ENCODE measurements at regions not wholly inside any gene's neighbourhood (a gene's known extent, or its start where the extent isn't known, plus 50 kb on each side); places are given as distances from the start of the nearest gene placed in this dataset.
"Not testable (repeated sequence)": the region's sequence is repeated elsewhere in the genome, so short reads cannot be mapped to it uniquely, and the experiment has no call there.

DNA sequence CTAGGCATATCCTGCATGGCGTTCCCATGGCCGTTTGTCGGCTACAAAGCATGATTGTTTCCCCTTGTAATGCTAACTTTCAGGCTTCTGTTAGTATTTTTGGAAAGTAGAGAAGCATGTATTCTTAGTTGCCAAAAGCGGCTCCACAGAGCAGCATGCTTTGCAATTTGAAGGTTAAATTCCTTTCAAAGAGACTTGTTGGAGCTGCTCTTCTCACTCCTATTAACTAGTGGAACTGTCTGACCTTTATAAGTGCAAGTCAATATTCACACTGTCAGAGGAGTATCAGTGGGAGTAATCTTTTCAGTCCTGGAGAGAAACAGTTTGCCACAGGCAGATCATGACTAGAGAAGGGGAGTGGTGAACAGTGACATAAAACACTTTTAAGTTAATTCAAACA lies 656.1 kb upstream of the NOVA1 start:
- intact Hi-C loops (cut with DNase I): no loop called here
- DNase-seq: no peak
- ATAC-seq (ENCODE audit: poor library complexity): peak; percentile 78

DNA sequence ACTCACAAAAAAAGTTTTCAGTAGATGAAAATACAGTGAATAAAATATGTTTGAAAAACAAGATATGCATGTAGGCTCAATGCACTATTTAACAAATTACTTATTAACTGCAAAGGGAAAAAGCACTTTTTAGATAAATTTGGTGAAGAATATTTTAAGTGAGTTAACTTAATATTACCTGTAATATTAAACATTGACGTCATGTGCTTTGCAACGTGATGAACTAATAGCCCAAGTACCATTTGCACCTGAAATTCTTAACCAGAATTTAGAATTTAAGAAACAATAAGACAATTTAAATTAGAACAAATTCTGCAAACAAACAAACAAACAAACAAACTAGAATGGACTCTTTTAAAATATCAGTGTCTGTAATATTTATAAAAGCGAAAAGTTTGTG lies 659.0 kb upstream of the NOVA1 start:
- no peak for ATAC-seq (ENCODE audit: poor library complexity)
- intact Hi-C loops (cut with DNase I): no loop called here
- no peak for DNase-seq

DNA sequence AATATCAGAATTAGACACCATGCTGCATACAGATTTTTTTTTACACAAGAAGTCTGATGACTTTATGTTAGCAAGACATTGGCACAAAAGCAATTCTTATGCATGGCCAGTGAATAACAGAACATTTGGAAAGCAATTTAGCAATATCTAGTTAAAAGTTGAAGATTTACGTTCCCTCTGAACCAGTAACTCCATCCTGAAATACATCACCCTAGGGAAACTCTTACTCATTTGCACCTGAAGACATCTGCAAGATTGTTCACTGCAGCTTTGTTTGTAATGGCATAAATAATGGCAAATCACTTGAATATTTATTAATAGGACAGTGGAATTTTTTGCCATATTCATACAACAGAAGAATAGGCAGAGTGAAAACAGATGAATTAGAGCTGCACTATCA lies 670.0 kb upstream of the NOVA1 start:
- DNase-seq (no peak), ATAC-seq (ENCODE audit: poor library complexity) (no peak)
- intact Hi-C loops (cut with DNase I): no loop called here

DNA sequence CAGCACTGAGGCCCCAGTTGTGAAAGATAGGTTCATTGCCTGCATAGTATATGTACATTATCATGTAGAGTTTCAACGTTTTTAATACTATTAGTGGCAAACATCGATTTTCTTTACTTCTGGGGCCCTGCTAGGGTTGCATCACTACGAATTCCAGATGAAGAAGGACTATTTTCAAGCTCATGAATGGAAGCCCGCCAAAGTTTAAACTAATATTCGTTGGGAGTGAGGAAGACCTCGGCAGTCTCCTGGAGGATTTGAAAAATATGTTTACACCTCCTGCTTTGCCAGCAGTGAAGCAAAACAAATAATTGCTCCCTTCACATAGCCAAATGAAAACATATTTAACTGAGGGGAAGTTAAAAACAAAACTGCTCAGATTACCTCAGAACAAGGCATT lies 672.9 kb upstream of the NOVA1 start:
- DNase-seq: no peak
- intact Hi-C loops (cut with DNase I): no loop called here
- ATAC-seq (ENCODE audit: poor library complexity): no peak

DNA sequence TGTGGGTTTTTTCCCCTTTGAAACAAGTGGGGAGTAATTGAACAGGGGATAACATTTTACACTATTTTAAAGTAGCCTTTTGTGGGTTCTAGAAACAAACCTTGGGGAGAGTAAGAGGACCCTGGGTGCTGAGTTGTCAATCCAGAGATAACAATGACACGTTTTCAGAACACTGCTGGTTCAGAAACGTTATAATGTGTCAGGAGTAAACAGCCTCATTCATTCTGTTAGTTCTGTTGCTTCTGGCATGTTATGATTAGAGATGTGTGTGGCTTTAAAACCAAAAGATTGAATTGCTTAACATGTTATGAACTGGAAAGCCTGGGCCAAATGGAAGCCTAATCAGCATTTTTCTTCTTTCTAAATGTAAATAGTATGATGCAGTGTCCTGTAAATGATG lies 680.5 kb upstream of the NOVA1 start:
- intact Hi-C loops (cut with DNase I): no loop called here
- no peak for DNase-seq
- ATAC-seq (ENCODE audit: poor library complexity): no peak

DNA sequence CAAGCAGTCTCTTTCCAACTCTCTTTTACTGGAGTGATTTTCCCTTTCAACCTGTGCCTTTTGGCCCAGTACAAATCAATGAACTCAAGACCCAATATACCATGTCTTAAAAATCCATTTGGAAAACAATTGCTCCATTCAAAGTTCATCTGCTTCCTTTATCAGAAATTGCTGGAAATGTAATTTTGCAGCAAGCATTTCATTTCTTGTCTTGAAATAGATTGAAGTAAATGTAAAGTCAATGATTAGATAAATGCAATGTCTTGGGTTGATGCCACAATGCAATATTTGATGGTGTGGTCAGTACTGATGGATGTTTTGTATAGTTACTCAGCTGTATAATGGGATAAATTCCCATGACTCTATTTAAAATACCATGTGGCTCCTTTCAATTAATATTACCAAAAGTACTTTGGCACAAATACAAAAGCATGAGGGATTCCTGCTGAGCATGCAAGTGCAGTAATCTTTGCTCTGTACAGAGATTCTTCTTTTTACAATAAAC lies 707.7 kb upstream of the NOVA1 start:
- intact Hi-C loops (cut with DNase I): no loop called here

DNA sequence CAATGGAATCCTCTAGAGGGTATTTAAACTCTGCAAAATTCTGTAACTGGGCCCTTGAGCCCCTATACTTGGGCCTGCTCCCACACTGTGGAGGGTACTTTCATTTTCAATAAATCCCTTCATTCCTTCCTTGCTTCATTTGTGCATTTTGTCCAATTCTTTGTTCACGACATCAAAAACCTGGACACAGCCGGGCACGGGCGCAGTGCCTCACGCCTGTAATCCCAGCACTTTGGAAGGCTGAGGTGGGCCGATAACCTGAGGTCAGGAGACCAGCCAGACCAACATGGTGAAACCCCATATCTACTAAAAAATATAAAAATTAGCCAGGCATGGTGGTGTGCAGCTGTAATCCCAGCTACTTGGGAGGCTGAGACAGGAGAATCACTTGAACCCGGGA lies 714.9 kb upstream of the NOVA1 start:
- intact Hi-C loops (cut with DNase I); DNase-seq; ATAC-seq (ENCODE audit: poor library complexity): not testable (repeated sequence)

More for the DNA sequence above, 707.7 kb upstream of the NOVA1 start:
- no peak for DNase-seq
- no peak for ATAC-seq (ENCODE audit: poor library complexity)

DNA sequence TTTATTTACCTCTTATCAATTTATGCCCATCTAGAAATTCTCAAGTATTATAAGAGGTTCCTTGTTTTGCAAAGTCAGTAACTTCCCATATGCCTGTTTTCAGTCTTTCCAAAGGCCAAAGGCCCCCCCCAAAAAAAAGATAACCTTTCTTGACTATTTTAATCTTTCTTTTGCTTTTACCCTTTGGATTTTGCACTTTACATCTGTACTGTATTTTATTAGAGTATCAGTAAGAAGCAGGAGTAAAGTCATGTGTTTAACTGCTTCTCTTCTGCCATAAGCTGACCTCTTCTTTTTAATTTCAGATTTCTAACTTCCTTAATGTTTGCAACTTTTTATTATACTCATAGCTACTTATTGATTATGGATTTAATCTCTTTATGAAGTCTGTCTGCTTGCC lies 716.4 kb upstream of the NOVA1 start:
- intact Hi-C loops (cut with DNase I): no loop called here
- ATAC-seq (ENCODE audit: poor library complexity): no peak
- no peak for DNase-seq

DNA sequence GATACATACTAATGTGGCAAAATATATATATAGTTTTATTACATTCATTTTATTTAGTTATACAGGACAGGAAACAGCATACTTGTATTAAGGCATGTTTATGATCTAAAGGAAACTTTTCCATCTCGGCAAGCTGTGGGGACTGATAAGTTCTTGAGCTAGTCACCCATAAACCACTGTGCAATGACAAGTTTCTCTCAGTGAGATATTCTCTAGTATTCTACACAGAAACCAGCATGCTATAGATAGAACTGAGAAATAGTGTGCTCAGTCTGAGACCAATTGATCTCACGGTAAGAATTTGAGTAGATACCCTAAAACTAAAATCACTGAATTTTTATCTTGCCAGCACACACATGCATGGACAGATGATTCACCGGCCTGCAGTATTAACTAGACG lies 717.6 kb upstream of the NOVA1 start:
- intact Hi-C loops (cut with DNase I): no loop called here
- no peak for DNase-seq
- ATAC-seq (ENCODE audit: poor library complexity): no peak

DNA sequence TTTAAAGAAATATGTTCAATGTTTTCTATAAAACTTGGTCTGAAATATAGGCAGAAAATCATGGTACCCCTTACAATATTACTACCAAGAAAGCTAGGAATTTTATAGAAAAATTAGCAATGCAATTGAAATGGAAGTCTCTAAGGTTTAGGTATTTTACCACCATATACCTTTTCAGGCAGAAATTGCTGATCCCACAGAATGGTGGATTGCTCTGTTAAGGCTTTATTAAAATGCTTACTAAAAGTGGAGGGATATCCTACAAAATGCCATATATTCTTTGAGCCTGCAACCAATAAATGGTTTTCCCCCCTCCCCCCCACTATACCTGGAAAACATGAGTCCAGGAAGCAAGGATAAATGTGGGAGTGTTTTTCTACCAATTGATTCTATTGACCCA lies 718.1 kb upstream of the NOVA1 start:
- ATAC-seq (ENCODE audit: poor library complexity) (no peak), DNase-seq (no peak)
- intact Hi-C loops (cut with DNase I): no loop called here

DNA sequence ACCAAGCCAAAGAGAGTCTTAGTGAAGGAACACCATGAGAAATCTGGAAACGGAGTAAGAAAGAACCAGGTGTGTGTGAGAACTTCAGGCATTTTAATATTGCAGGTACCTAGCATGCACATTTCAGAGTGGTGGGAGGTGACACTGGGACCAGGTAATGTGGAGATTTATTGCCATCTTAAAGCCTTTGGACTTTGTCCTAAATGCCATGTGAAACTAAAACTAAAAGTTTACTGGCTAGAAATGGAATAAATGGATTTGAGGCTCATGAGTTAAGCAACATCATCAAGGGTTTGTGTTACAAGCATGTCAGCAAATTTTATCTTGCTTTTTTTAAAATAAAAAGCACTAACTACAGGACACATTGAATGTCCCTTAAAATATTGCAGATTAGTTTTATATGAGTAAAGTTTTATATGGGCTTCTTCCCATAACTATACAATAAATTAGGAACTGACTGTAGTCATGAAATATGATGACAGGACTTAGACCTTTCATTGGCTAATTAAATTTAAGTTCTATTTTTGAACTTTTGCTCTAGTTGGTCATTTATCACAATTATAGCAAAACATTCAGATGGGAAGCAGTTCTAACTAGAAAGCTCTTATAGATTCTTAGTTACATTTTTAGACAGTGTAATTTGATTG lies 721.1 kb upstream of the NOVA1 start:
- DNase-seq (no peak), ATAC-seq (ENCODE audit: poor library complexity) (no peak)
- intact Hi-C loops (cut with DNase I): no loop called here

DNA sequence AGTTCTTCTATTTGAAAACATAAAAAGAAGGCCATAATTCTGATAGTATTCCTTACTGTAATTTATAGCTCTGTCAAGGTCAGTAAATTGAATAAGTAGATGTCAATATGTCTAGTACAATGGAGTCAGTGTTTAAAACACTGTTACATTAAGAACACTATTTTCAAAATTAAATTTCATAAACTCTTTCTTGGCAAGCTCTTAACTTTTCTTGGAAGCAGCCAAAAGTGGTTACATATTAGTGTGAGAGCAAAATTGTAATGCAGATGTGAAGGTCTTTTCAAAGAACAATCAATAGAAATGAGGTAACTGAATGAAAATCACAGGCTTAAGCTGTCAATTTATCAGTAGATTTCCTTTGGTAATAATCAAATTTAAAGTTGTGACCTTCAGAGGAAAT lies 722.4 kb upstream of the NOVA1 start:
- no peak for DNase-seq
- no peak for ATAC-seq (ENCODE audit: poor library complexity)
- intact Hi-C loops (cut with DNase I): no loop called here

DNA sequence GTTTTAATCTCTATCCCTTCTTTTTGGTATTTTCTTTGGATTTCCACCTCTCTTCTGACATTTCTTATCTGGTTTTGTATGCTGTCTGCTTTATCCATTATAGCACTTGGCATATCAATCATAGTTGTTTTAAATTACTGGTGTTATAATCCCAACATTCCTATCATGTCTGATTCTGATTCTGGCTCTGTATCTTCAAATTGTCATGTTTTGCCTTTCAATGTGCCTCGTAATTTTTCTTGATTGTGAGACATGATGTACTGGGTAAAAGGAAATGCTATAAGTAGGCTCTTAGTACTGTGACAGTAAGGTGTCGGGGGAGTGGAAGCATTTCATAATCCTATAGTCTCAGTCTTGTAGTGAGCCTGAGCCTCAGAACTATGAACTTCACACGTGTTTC lies 729.3 kb upstream of the NOVA1 start:
- intact Hi-C loops (cut with DNase I): no loop called here

DNA sequence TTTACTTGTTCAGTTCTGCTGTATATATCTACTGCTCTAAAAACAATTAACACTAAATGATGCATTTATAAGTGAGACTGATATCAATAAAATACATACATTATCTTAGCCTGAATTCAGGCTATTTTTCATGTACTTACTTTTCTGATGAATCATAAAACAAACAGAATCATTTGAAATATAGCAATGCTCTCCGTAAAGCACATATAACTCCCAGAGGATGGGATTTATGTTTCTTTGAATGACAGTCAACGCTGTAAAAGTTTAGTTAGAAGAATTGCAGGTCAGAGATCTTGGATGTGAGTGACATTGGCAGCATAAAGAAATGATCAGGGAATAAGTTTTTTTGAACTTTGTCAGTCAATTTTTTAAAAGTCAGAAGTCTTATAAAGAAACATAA lies 740.2 kb upstream of the NOVA1 start:
- ATAC-seq (ENCODE audit: poor library complexity): no peak
- no peak for DNase-seq
- intact Hi-C loops (cut with DNase I): no loop called here

More for the DNA sequence above, 729.3 kb upstream of the NOVA1 start:
- DNase-seq: no peak
- no peak for ATAC-seq (ENCODE audit: poor library complexity)

DNA sequence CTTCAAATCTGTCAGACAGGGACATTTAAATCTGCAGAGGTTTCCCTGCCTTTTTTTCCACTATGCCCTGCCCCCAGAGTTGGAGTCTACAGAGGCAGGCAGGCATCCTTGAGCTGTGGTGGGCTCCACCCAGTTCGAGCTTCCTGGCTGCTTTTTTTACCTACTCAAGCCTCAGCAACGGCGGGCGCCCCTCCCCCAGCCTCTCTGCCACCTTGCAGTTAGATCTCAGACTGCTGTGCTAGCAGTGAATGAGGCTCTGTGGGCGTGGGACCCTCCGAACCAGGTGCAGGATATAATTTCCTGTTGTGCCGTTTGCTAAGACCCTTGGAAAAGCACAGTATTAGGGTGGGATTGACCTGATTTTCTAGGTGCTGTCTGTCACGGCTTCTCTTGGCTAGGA lies 765.2 kb upstream of the NOVA1 start:
- intact Hi-C loops (cut with DNase I); ATAC-seq (ENCODE audit: poor library complexity); DNase-seq: not testable (repeated sequence)

DNA sequence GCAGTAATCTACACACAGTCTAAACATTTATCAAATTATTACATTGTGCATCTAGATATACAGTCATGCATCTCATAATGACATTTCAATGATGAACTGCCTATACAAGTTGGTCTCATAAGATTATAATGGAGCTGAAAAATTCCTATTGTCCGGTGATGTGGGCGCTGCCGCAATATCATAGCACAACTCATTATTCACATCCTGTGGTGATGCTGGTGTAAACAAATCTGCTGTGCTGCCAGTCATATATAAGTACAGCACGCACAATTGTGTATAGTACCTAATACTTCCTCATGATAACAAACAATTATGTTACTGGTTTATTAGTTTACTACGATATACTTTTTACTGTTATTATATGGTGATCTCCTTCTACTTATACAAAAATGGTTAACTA lies 768.8 kb upstream of the NOVA1 start:
- DNase-seq: no peak
- intact Hi-C loops (cut with DNase I): no loop called here
- no peak for ATAC-seq (ENCODE audit: poor library complexity)

DNA sequence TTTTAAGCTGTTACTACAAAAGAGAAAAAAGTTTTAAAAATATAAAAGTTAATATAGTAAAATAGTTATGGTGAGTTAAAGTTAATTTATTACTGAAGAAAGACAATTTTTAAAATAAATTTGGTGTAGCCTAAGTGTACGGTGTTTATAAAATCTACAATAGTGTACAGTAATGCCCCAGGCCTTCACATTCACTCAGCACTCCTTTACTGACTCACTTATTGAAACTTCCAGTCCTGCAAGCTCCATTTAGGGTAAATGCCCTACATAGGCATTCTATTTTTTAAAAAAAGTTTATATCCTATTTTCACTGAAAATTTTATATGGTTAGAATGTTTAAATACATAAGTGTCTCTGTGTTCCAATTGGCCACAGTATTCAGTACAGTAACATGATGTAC lies 769.5 kb upstream of the NOVA1 start:
- DNase-seq (no peak), ATAC-seq (ENCODE audit: poor library complexity) (no peak)
- intact Hi-C loops (cut with DNase I): no loop called here

DNA sequence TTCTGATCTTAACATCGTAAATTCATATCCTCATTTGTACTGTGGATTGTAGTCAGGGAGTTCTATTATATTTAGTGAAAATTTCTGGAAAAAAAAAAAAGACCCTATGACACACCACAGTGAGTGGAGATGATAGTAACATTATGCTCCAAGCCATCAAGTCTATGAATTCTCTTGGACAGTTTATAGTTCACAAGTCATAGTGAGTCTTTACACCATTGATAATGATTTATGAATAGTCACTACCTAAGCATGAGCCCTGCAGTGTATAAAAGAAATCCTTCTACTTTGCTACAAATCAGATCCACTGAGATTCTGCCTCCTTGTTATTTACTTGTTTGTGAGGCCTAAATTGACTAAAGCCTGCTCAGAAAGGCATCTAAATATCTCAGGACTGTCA lies 772.2 kb upstream of the NOVA1 start:
- intact Hi-C loops (cut with DNase I): no loop called here
- DNase-seq: no peak
- no peak for ATAC-seq (ENCODE audit: poor library complexity)

DNA sequence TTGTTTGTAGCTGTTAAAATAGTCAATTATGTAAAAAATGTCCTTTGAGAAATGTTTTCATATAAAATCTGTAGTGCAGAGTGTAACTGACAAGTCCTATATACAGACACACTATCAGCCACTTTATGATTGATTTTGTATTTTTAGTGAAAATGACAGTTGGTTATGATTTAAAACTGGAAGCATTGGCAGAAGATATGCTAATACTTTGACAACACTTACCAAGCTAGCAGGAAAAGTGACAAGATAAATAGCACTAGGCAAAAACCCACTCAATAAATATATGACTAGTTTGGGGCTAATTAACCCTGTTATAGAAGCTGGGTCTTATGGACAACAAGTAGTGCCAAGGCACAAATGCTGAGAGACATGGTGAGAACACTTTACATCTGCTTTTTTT lies 772.9 kb upstream of the NOVA1 start:
- ATAC-seq (ENCODE audit: poor library complexity) (no peak), DNase-seq (no peak)
- intact Hi-C loops (cut with DNase I): no loop called here

DNA sequence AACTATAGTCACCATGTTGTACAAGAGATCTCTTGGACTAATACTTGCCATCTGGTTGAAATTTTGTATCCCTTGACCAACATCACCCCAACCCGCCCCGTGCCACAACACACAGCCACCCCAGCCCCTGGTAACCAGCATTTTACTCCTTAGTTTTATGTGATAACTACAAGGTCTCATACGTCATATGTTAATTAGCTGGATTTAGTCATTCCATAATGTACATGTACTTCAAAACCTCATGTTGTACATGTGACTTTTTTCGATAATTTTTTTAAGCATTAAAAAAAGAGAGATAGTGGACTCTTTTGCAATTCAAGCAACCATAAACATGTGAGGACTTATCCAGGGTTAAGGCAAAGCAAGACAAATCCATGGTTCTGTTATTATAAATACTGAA lies 773.4 kb upstream of the NOVA1 start:
- ATAC-seq (ENCODE audit: poor library complexity) (no peak), DNase-seq (no peak)
- intact Hi-C loops (cut with DNase I): no loop called here

DNA sequence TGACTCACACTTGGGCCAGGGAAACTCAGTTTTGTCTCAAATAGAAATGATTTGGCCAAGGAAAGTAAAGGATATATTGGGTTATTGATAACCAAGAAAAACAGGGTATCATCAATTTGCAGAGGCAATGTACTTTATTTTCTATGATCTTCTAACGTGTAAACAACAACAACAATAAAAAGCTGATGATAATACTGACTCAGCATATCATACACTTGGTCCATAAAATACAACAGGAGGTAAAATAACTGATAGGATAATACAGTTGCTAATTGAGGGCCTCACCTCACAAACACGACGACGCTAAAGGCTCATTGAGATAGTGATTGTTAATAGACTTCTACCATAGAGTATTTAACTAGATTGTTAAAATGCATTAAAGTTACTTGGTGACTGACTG lies 774.0 kb upstream of the NOVA1 start:
- DNase-seq: no peak
- intact Hi-C loops (cut with DNase I): no loop called here
- no peak for ATAC-seq (ENCODE audit: poor library complexity)
